Left ventricle myocardium inferior (tissue), 1 donor: ENCODE measurements at regions not wholly inside any gene's neighbourhood (a gene's known extent, or its start where the extent isn't known, plus 50 kb on each side); places are given as distances from the start of the nearest gene placed in this dataset.

Experiments used
- DNase-seq: peaks from one replicate; pipeline ENCODE4 v3.0.0-alpha.2; 2020
- H3K27ac ChIP-seq: fragments of 200-600 bp; replicated peaks from 2 replicates; pipeline ENCODE4 v1.8.0; 2021
- H3K27me3 ChIP-seq: fragments of 200-600 bp; 2 replicates; pipeline ENCODE4 v1.8.0; 2021; ENCODE audit warnings: low read depth
- H3K36me3 ChIP-seq: fragments of 200-600 bp; 2 replicates; pipeline ENCODE4 v1.8.0; 2021
- H3K4me1 ChIP-seq: fragments of 200-600 bp; 2 replicates; pipeline ENCODE4 v1.8.0; 2021
- H3K4me3 ChIP-seq: fragments of 200-600 bp; 2 replicates; pipeline ENCODE4 v1.8.0; 2021; ENCODE audit warnings: mild to moderate bottlenecking, moderate library complexity
- H3K9me3 ChIP-seq: fragments of 200-600 bp; replicated peaks from 2 replicates; pipeline ENCODE4 v1.8.0; 2021
- CTCF ChIP-seq: fragments of 200-600 bp; IDR thresholded peaks from 2 replicates; pipeline ENCODE4 v1.8.0; 2021; ENCODE audit warnings: antibody characterized with exemption, mild to moderate bottlenecking, borderline replicate concordance
- intact Hi-C: fragments of 100-400 bp; cut with micrococcal nuclease; formaldehyde crosslinking; loops from one replicate; pipeline ENCODE4 v1.11.0; 2022
- donor health status: DM: no; HTN: yes; CAD: no; lungs with severe emphysema.

- no peaks in the 10 kb centered on the region for H3K9me3 ChIP-seq
- H3K4me1 ChIP-seq, result peaks cover 37% of the 10 kb centered on the region
- no peak for TF ChIP-seq CTCF
- H3K27me3 ChIP-seq, result no peaks in the 10 kb centered on the region
- no peak overlapping the region for H3K27ac ChIP-seq
- H3K36me3 ChIP-seq, result no peaks in the 10 kb centered on the region
- no peak for DNase-seq
- no peak overlapping the region for H3K4me3 ChIP-seq
- intact Hi-C loops, result no loop called here
Observed at GRCh38 chr12:92550661-92551060, 152.1 kb upstream of the PLEKHG7 start.

GRCh38 chr12:92550254-92550653 lies 152.5 kb upstream of the PLEKHG7 start:
- Histone ChIP-seq H3K9me3 (no peaks in the 10 kb centered on the region), H3K27me3 (no peaks in the 10 kb centered on the region), H3K27ac (no peak overlapping the region), H3K4me1 (peaks cover 33% of the 10 kb centered on the region), H3K4me3 (no peak overlapping the region), H3K36me3 (no peaks in the 10 kb centered on the region)
- DNase-seq, result no peak
- TF ChIP-seq CTCF, result no peak
- intact Hi-C loops, result no loop called here

- no peak overlapping the region for H3K4me3 ChIP-seq
- DNase-seq, result no peak
- H3K27ac ChIP-seq, result no peak overlapping the region
- H3K27me3 ChIP-seq, result no peaks in the 10 kb centered on the region
- H3K36me3 ChIP-seq, result no peaks in the 10 kb centered on the region
- intact Hi-C loops, result no loop called here
- peaks cover 25% of the 10 kb centered on the region for H3K4me1 ChIP-seq
- no peak for TF ChIP-seq CTCF
- no peaks in the 10 kb centered on the region for H3K9me3 ChIP-seq
Observed at GRCh38 chr12:92549516-92549915, 153.3 kb upstream of the PLEKHG7 start.

- H3K36me3 ChIP-seq, result no peaks in the 10 kb centered on the region
- peaks cover 25% of the 10 kb centered on the region for H3K4me1 ChIP-seq
- TF ChIP-seq CTCF, result no peak
- no peak for DNase-seq
- H3K4me3 ChIP-seq, result no peak overlapping the region
- intact Hi-C loops, result no loop called here
- no peak overlapping the region for H3K27ac ChIP-seq
- no peaks in the 10 kb centered on the region for H3K9me3 ChIP-seq
- no peaks in the 10 kb centered on the region for H3K27me3 ChIP-seq
Observed at GRCh38 chr12:92547906-92548305, 154.9 kb upstream of the PLEKHG7 start.

GRCh38 chr12:92547420-92547819 lies 155.4 kb upstream of the PLEKHG7 start:
- no peak for DNase-seq
- H3K4me3 ChIP-seq, result no peak overlapping the region
- no peaks in the 10 kb centered on the region for H3K36me3 ChIP-seq
- no peaks in the 10 kb centered on the region for H3K27me3 ChIP-seq
- no peaks in the 10 kb centered on the region for H3K9me3 ChIP-seq
- no peak for TF ChIP-seq CTCF
- H3K27ac ChIP-seq, result no peak overlapping the region
- peaks cover 21% of the 10 kb centered on the region for H3K4me1 ChIP-seq
- intact Hi-C loops, result no loop called here
